OCI-LY3 (cell line): ENCODE measurements at regions not wholly inside any gene's neighbourhood (a gene's known extent, or its start where the extent isn't known, plus 50 kb on each side); places are given as distances from the start of the nearest gene placed in this dataset.

Experiments used
- H2AFZ ChIP-seq: fragments of 200-600, 300-600 bp; shearing (Covaris generic); 2 replicates; pipeline ENCODE4 v1.6.0; 2014; ENCODE audit warnings: antibody characterized with exemption, low read depth, low read length
- H3K27ac ChIP-seq: fragments of 200-600, 300-600 bp; sonication (generic); 2 replicates; pipeline ENCODE4 v1.5.1; 2014; ENCODE audit warnings: mild to moderate bottlenecking, low read length, moderate library complexity, mixed read lengths
- H3K27me3 ChIP-seq: fragments of 200-600, 300-600 bp; sonication (generic); 2 replicates; pipeline ENCODE4 v1.6.1; 2014; ENCODE audit warnings: low read depth, low read length, mixed read lengths
- H3K36me3 ChIP-seq: fragments of 200-600, 300-600 bp; sonication (generic); replicated peaks from 2 replicates; pipeline ENCODE3; 2014; ENCODE audit warnings: low read depth, low read length, mixed read lengths
- H3K4me1 ChIP-seq: fragments of 300-600, 200-600 bp; sonication (generic); 2 replicates; pipeline ENCODE4 v1.6.1; 2014; ENCODE audit warnings: low read length, mixed read lengths
- H3K4me2 ChIP-seq: fragments of 200-600, 300-600 bp; sonication (generic); 2 replicates; pipeline ENCODE4 v1.6.1; 2014; ENCODE audit warnings: low read length, mixed read lengths
- H3K4me3 ChIP-seq: fragments of 300-600, 200-600 bp; sonication (generic); 2 replicates; pipeline ENCODE4 v1.5.1; 2014; ENCODE audit warnings: antibody characterized with exemption, mild to moderate bottlenecking, low read length, moderate library complexity
- H3K79me2 ChIP-seq: fragments of 300-600, 200-600 bp; shearing (Covaris generic); 2 replicates; pipeline ENCODE4 v1.6.1; 2014; ENCODE audit warnings: mild to moderate bottlenecking, low read length, mixed read lengths
- H3K9ac ChIP-seq: fragments of 300-600, 200-600 bp; shearing (Covaris generic); 2 replicates; pipeline ENCODE4 v1.6.0; 2014; ENCODE audit warnings: mild to moderate bottlenecking, low read length, moderate library complexity
- H3K9me3 ChIP-seq: fragments of 200-600, 300-600 bp; shearing (Covaris generic); 2 replicates; pipeline ENCODE4 v1.6.1; 2014; ENCODE audit warnings: low read length, mixed read lengths; ENCODE audit not compliant: insufficient read depth
- H4K20me1 ChIP-seq: fragments of 200-600, 300-600 bp; sonication (generic); 2 replicates; pipeline ENCODE4 v1.6.1; 2016; ENCODE audit warnings: low read length, mixed read lengths; ENCODE audit not compliant: insufficient read depth
- EZH2phosphoT487 ChIP-seq: fragments of 200-600 bp; shearing (Covaris generic); IDR thresholded peaks from 2 replicates; pipeline ENCODE4 v1.6.1; 2018; ENCODE audit warnings: antibody characterized with exemption, mixed run types, low read depth
- TF ChIP-seq, protein P1 (sequence below): fragments of 200-600, 300-600 bp; sonication (generic); IDR thresholded peaks from 2 replicates; pipeline ENCODE4 v1.5.1; 2014; ENCODE audit warnings: antibody characterized with exemption, low read length, low read depth

DNA sequence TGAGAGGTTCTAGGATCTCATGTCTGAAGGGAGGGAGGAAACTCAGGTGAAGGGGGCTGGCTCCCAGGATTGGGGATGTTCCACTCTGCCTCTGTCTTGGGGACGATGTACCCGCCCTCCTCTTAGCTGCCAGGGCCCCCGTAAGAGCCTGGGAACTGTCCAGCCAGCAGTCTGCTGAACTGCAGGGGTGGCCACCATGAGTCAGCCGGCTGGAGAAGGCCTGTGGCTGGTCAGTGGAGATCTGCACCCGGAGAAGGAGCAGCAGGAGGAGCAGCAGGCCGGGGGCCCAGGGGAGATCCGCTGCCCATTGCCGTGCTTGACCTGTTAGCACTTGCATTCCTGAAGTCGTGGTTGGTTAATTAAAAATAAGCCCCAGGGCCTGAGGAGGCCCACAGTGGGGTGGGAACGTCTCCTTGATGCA, 180.3 kb downstream of the TFCP2L1 start:
- Histone ChIP-seq H3K4me3 (no peak overlapping the region), H3K9me3 (no peaks in the 10 kb centered on the region), H2AFZ (no peak overlapping the region), H3K4me1 (no peaks in the 10 kb centered on the region), H3K4me2 (no peak overlapping the region), H4K20me1 (no peaks in the 10 kb centered on the region), H3K27ac (no peak overlapping the region), H3K36me3 (no peaks in the 10 kb centered on the region), H3K9ac (no peak overlapping the region), H3K27me3 (peaks cover 12% of the 10 kb centered on the region; the same call in 1 of the 2 replicates), H3K79me2 (no peaks in the 10 kb centered on the region)
- TF ChIP-seq, protein P1, sequence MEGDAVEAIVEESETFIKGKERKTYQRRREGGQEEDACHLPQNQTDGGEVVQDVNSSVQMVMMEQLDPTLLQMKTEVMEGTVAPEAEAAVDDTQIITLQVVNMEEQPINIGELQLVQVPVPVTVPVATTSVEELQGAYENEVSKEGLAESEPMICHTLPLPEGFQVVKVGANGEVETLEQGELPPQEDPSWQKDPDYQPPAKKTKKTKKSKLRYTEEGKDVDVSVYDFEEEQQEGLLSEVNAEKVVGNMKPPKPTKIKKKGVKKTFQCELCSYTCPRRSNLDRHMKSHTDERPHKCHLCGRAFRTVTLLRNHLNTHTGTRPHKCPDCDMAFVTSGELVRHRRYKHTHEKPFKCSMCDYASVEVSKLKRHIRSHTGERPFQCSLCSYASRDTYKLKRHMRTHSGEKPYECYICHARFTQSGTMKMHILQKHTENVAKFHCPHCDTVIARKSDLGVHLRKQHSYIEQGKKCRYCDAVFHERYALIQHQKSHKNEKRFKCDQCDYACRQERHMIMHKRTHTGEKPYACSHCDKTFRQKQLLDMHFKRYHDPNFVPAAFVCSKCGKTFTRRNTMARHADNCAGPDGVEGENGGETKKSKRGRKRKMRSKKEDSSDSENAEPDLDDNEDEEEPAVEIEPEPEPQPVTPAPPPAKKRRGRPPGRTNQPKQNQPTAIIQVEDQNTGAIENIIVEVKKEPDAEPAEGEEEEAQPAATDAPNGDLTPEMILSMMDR: no peak
- no peak for TF ChIP-seq EZH2phosphoT487

- Histone ChIP-seq H3K9me3 (no peaks in the 10 kb centered on the region), H3K9ac (no peak overlapping the region), H3K27ac (no peak overlapping the region), H3K27me3 (peaks cover 3% of the 10 kb centered on the region; the same call in 1 of the 2 replicates), H3K4me1 (no peaks in the 10 kb centered on the region), H4K20me1 (no peaks in the 10 kb centered on the region), H3K4me2 (no peak overlapping the region), H2AFZ (no peak overlapping the region), H3K79me2 (no peaks in the 10 kb centered on the region), H3K36me3 (no peaks in the 10 kb centered on the region), H3K4me3 (no peak overlapping the region)
- no peak for TF ChIP-seq EZH2phosphoT487
- TF ChIP-seq, protein P1: no peak
Measured at GRCh38 chr2:121110924-121111323, 174.1 kb downstream of the TFCP2L1 start.

DNA sequence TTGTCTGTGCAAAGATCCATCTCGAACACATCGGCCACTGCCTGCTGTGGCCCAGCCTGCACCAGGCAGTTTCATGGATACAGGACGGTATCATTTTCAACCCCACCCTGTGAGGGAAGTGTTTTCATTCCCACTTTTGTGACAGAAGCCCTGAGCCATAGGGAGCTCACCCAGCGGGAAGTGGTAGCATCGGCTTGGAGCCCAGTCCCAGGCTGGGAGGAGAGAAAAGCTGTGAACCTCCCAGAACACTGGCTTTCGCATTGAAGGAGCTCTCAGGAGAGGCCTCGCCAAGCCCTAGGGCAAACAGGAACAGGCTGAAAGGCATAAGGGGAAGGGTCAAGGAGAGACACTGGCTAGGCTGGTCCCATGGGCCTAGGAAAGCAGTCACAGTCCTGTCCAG, 166.1 kb downstream of the TFCP2L1 start:
- H4K20me1 ChIP-seq: no peaks in the 10 kb centered on the region
- no peaks in the 10 kb centered on the region for H3K4me1 ChIP-seq
- H3K79me2 ChIP-seq: no peaks in the 10 kb centered on the region
- H3K9ac ChIP-seq: no peak overlapping the region
- no peak overlapping the region for H3K4me3 ChIP-seq
- no peak overlapping the region for H3K27ac ChIP-seq
- TF ChIP-seq, protein P1: no peak
- TF ChIP-seq EZH2phosphoT487: no peak
- H3K27me3 ChIP-seq: peaks cover 9% of the 10 kb centered on the region; the same call in 1 of the 2 replicates
- no peaks in the 10 kb centered on the region for H3K36me3 ChIP-seq
- H2AFZ ChIP-seq: no peak overlapping the region
- no peak overlapping the region for H3K4me2 ChIP-seq
- no peaks in the 10 kb centered on the region for H3K9me3 ChIP-seq

DNA sequence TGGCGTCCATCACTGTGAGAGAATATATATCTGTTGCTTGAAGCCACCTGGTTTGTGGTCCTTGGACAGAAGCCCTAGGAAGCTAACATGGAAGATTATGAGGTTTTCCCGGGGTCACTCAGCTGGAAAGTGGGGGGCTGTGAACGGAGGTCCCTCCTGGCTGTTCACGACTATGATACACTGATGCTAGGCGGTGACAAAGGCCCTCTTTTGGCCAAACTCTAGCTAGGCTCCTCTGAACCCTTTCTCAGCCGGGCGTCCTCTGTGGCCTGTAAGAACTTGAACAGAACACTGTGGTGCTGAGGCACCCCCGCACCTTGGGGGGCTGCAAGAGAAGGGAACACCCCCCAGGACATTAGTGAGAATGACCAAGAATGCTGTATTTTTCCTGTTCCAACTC, 164.6 kb downstream of the TFCP2L1 start:
- Histone ChIP-seq H3K4me1 (no peaks in the 10 kb centered on the region), H3K4me3 (no peak overlapping the region)
- no peak for TF ChIP-seq EZH2phosphoT487
- TF ChIP-seq, protein P1: no peak

More for the DNA sequence above, 164.6 kb downstream of the TFCP2L1 start:
- no peaks in the 10 kb centered on the region for H3K79me2 ChIP-seq
- no peak overlapping the region for H3K27ac ChIP-seq
- H3K9ac ChIP-seq: no peak overlapping the region
- H3K4me2 ChIP-seq: no peak overlapping the region
- H2AFZ ChIP-seq: no peak overlapping the region
- no peaks in the 10 kb centered on the region for H3K36me3 ChIP-seq
- H4K20me1 ChIP-seq: no peaks in the 10 kb centered on the region
- H3K27me3 ChIP-seq: 0 out of 2 replicates have a peak, but pooled peaks cover 6% of the 10 kb centered on the region
- H3K9me3 ChIP-seq: no peaks in the 10 kb centered on the region
